IPS-18a (cell line): ENCODE measurements at regions not wholly inside any gene's neighbourhood (a gene's known extent, or its start where the extent isn't known, plus 50 kb on each side); places are given as distances from the start of the nearest gene placed in this dataset.

ENCODE experiments used
- H3K27ac ChIP-seq: one replicate; pipeline ENCODE4 v1.5.1; 2013; ENCODE audit warnings: low read length
- H3K27me3 ChIP-seq: one replicate; pipeline ENCODE4 v1.6.1; 2013; ENCODE audit warnings: mild to moderate bottlenecking, low read length; ENCODE audit not compliant: control insufficient read depth, insufficient read depth
- H3K36me3 ChIP-seq: one replicate; pipeline ENCODE4 v1.6.1; 2013; ENCODE audit warnings: low read depth, low read length; ENCODE audit not compliant: control insufficient read depth
- H3K4me1 ChIP-seq: one replicate; pipeline ENCODE4 v1.6.1; 2013; ENCODE audit warnings: low read depth, low read length; ENCODE audit not compliant: control insufficient read depth
- H3K4me3 ChIP-seq: one replicate; pipeline ENCODE4 v1.5.1; 2013; ENCODE audit warnings: low read length
- H3K9ac ChIP-seq: one replicate; pipeline ENCODE4 v1.6.1; 2013; ENCODE audit warnings: mild to moderate bottlenecking, low read length, moderate library complexity
- H3K9me3 ChIP-seq: one replicate; pipeline ENCODE4 v1.6.1; 2013; ENCODE audit warnings: low read depth, low read length; ENCODE audit not compliant: control insufficient read depth

DNA sequence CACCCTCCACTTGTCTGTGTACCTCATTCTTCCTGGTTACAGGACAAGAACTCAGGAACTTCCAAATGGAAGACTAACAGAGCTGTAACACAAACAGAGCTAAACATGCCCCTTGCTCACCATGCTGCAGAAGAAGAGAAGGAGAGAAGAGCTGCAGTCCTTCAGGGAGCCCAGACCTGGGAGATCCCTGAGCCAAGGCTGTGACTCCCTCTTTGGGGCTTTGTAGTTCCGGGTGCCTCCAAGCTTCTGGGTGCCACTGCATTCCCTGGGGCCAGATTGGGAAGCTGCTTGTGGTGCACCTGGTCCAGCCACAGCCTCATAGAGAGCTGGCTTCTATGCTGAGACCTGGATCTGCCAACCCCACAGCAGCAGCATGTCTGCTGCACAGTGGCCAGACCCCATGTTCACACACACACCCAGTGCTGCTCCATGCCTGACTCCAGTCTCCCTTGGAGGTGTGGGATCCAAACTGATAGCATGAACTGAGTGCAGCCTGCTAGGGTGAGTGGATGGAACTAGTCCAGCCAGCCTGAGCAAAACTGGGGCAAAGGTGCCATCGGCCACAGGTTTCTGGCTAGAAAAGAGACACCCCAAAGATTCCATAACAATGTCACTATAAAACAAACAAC is 263.0 kb upstream of the NRIP1 start:
- no peaks in the 10 kb centered on the region for H3K9me3 ChIP-seq
- H3K27ac ChIP-seq: no peak overlapping the region
- H3K36me3 ChIP-seq: no peaks in the 10 kb centered on the region
- H3K4me1 ChIP-seq: no peaks in the 10 kb centered on the region
- H3K27me3 ChIP-seq: no peaks in the 10 kb centered on the region
- H3K9ac ChIP-seq: no peak overlapping the region
- H3K4me3 ChIP-seq: no peak overlapping the region

DNA sequence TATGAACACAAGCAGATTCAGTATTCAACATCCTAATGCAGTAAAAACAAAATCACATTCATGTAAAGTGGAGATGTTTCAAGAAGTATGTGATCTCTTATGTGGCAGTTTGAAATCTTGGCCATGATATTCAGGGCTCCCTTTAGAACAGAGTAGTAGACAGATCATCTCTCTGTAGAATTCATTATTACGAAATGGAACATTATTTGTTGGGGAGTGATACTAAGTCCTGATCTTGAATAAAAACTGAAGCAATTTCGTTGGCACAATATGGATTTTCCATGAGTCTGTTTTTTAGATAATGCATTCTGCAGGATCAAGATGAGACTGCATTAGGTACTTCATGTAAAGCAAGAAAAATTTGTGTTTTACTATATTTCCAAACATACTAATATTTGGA is 264.4 kb upstream of the NRIP1 start:
- H3K4me3 ChIP-seq: no peak overlapping the region
- H3K9me3 ChIP-seq: no peaks in the 10 kb centered on the region
- no peaks in the 10 kb centered on the region for H3K36me3 ChIP-seq
- no peaks in the 10 kb centered on the region for H3K27me3 ChIP-seq
- no peaks in the 10 kb centered on the region for H3K4me1 ChIP-seq
- H3K27ac ChIP-seq: no peak overlapping the region
- no peak overlapping the region for H3K9ac ChIP-seq

- no peaks in the 10 kb centered on the region for H3K4me1 ChIP-seq
- no peaks in the 10 kb centered on the region for H3K27me3 ChIP-seq
- no peak overlapping the region for H3K9ac ChIP-seq
- no peak overlapping the region for H3K27ac ChIP-seq
- no peaks in the 10 kb centered on the region for H3K36me3 ChIP-seq
- H3K9me3 ChIP-seq: no peaks in the 10 kb centered on the region
- H3K4me3 ChIP-seq: no peak overlapping the region
These were observed 266.1 kb upstream of the NRIP1 start for GRCh38 chr21:15330872-15331271.

DNA sequence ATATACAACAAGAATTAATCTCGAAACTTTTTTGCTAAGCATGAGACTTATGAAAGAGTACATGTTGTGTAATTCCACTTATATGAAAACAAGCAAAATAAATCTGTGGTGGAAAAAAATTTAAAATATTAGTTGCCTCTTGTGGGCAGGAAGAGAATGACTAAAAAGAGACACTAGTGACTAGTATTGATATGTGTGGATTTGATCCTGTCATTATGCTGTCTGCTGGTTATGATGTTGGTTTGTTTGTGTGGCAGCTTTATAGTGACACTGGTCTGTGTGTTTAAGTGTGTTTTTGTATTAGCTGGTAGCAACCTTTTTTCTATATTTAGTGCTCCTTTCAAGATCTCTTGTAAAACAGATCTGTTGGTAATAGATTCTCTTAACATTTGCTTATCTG is 267.8 kb upstream of the NRIP1 start:
- Histone ChIP-seq H3K4me3 (no peak overlapping the region), H3K4me1 (no peaks in the 10 kb centered on the region), H3K27ac (no peak overlapping the region), H3K9me3 (no peaks in the 10 kb centered on the region), H3K9ac (no peak overlapping the region), H3K36me3 (no peaks in the 10 kb centered on the region), H3K27me3 (no peaks in the 10 kb centered on the region)

- Histone ChIP-seq H3K27ac (no peak overlapping the region), H3K9me3 (no peaks in the 10 kb centered on the region), H3K36me3 (no peaks in the 10 kb centered on the region), H3K27me3 (no peaks in the 10 kb centered on the region), H3K4me3 (no peak overlapping the region), H3K4me1 (no peaks in the 10 kb centered on the region), H3K9ac (no peak overlapping the region)
These were observed 268.4 kb upstream of the NRIP1 start for GRCh38 chr21:15333136-15333710.

- no peaks in the 10 kb centered on the region for H3K36me3 ChIP-seq
- H3K4me1 ChIP-seq: no peaks in the 10 kb centered on the region
- H3K9ac ChIP-seq: no peak overlapping the region
- H3K27ac ChIP-seq: no peak overlapping the region
- no peaks in the 10 kb centered on the region for H3K9me3 ChIP-seq
- H3K4me3 ChIP-seq: no peak overlapping the region
- H3K27me3 ChIP-seq: no peaks in the 10 kb centered on the region
These were observed 269.2 kb upstream of the NRIP1 start for GRCh38 chr21:15333951-15334350.

DNA sequence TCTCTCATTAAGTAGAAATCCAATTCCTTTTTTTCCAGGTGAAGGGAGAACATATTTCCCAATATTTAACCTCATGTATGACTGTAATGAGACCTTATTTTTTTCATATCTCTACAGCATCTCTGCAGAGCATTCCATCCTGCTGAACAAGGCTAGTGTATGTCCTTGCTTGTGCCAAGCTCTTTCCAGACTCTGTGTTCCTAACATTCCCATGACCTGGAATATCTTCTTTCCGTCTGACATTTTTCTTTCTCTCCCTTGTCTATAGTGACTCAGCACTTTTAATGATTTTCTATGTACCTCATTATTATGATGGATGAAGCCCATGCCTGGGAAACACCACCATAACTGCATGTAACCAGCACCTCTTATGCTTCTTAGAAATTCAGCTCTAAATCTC is 278.3 kb upstream of the NRIP1 start:
- Histone ChIP-seq H3K9me3 (no peaks in the 10 kb centered on the region), H3K36me3 (no peaks in the 10 kb centered on the region), H3K4me1 (no peaks in the 10 kb centered on the region), H3K27ac (no peak overlapping the region), H3K27me3 (no peaks in the 10 kb centered on the region), H3K9ac (no peak overlapping the region), H3K4me3 (no peak overlapping the region)

DNA sequence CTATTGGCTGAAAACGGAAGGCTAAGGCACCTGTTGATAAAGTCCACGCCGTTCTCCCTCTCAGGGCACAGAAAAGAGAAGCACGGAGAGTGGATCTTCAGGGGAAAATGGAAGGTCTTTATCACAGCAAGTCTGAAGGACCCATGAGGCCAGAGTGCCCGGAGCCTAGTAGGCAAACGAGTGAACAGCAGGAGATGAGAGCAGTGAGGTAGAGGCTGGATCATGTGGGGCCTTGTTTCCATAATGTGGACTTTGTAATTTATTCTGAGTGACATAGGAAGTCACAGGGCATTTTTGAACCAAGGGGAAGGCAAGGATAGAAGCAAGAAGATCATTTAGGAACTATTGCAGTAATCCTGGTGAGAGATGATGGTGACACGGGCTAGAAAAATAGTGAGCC is 287.2 kb upstream of the NRIP1 start:
- no peaks in the 10 kb centered on the region for H3K27me3 ChIP-seq
- no peaks in the 10 kb centered on the region for H3K36me3 ChIP-seq
- no peak overlapping the region for H3K27ac ChIP-seq
- no peaks in the 10 kb centered on the region for H3K4me1 ChIP-seq
- no peak overlapping the region for H3K9ac ChIP-seq
- no peaks in the 10 kb centered on the region for H3K9me3 ChIP-seq
- no peak overlapping the region for H3K4me3 ChIP-seq

- Histone ChIP-seq H3K4me1 (peaks cover 2% of the 10 kb centered on the region), H3K9ac (no peak overlapping the region), H3K9me3 (no peaks in the 10 kb centered on the region), H3K27me3 (no peaks in the 10 kb centered on the region), H3K4me3 (no peak overlapping the region), H3K36me3 (no peaks in the 10 kb centered on the region), H3K27ac (no peak overlapping the region)
These were observed 288.7 kb upstream of the NRIP1 start for GRCh38 chr21:15353546-15353945.

DNA sequence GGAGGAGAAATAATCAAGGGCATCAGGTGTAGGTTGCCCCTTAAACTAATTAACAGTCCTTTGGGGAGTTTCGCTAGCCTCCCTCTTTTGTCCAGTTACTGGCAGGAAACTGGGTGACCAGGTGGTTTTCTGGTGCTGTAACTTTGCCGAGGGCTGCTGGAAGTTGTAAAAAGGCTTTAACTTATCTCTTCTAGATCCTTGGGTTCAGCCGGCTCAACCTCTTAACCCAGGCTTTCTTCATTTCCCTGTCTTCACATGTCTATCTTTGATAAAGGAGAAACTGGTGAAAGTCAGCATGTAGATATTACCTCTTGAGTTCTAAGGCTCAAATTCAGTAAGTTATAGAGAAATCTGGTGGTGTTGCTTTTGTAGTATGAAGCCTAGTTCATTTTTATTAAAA is 289.7 kb upstream of the NRIP1 start:
- peaks cover 4% of the 10 kb centered on the region for H3K4me1 ChIP-seq

GRCh38 chr21:15355066-15355465 is 290.3 kb upstream of the NRIP1 start:
- H3K27me3 ChIP-seq: no peaks in the 10 kb centered on the region
- H3K9ac ChIP-seq: no peak overlapping the region
- H3K4me1 ChIP-seq: peaks cover 4% of the 10 kb centered on the region
- H3K4me3 ChIP-seq: no peak overlapping the region
- H3K27ac ChIP-seq: no peak overlapping the region
- no peaks in the 10 kb centered on the region for H3K36me3 ChIP-seq
- no peaks in the 10 kb centered on the region for H3K9me3 ChIP-seq

More for the DNA sequence above, 289.7 kb upstream of the NRIP1 start:
- no peak overlapping the region for H3K27ac ChIP-seq
- H3K27me3 ChIP-seq: no peaks in the 10 kb centered on the region
- H3K9me3 ChIP-seq: no peaks in the 10 kb centered on the region
- no peak overlapping the region for H3K4me3 ChIP-seq
- H3K9ac ChIP-seq: no peak overlapping the region
- H3K36me3 ChIP-seq: no peaks in the 10 kb centered on the region

DNA sequence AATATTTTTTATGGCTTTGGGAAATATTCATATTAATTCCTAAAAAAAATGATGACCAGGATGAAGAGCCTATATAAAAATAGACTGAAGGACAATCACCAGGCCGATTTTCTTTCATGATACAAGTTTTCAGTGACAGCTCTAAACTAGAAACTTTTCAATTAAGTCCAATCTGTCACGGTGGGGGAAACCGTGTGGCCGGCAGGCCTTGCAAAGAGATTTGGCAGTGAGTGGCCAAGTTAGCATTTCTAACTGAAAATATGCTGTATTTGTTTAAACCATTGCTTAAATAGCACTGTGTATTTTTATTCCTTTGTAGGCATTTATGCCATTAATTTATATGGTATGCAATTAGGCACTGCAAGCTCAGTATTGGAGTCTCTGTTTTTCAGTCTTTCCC is 294.5 kb upstream of the NRIP1 start:
- Histone ChIP-seq H3K27ac (no peak overlapping the region), H3K9me3 (no peaks in the 10 kb centered on the region), H3K4me3 (no peak overlapping the region)

More for the DNA sequence above, 294.5 kb upstream of the NRIP1 start:
- no peaks in the 10 kb centered on the region for H3K36me3 ChIP-seq
- H3K4me1 ChIP-seq: peaks cover 4% of the 10 kb centered on the region
- no peak overlapping the region for H3K9ac ChIP-seq
- no peaks in the 10 kb centered on the region for H3K27me3 ChIP-seq
